CD14-positive monocyte (primary cell): ENCODE measurements at regions not wholly inside any gene's neighbourhood (a gene's known extent, or its start where the extent isn't known, plus 50 kb on each side); places are given as distances from the start of the nearest gene placed in this dataset.

Experiments
- DNase-seq, 3 donors: peaks; one replicate each; pipeline ENCODE4 v3.0.0-alpha.2; 2011 to 2022
- H2AFZ ChIP-seq: 2 replicates; pipeline ENCODE4 v1.6.0; 2012; ENCODE audit warnings: mild to moderate bottlenecking, low read depth, low read length, inconsistent platforms; ENCODE audit not compliant: insufficient read depth, poor library complexity, severe bottlenecking
- H3K27ac ChIP-seq, 2 donors: 1 replicate in 1 of 2; 2 replicates in 1 of 2; pipeline ENCODE4 v1.5.1; 2012 to 2013; ENCODE audit warnings: low read length in 2 of 2, control low read depth in 1 of 2, inconsistent platforms in 1 of 2, low read depth in 1 of 2, mild to moderate bottlenecking in 1 of 2
- H3K27me3 ChIP-seq, 2 donors: one replicate each; pipeline versions ENCODE4 v1.6.0 to v1.6.1; 2011 to 2013; ENCODE audit warnings: low read length in 2 of 2; ENCODE audit not compliant: control insufficient read depth in 2 of 2, insufficient read depth in 2 of 2
- H3K36me3 ChIP-seq, 2 donors: replicated peaks in 1 of 2; 1 replicate in 1 of 2; 2 replicates in 1 of 2; pipeline versions ENCODE4 v1.5.1 to v1.6.1; 2012 to 2013; ENCODE audit warnings: low read length in 2 of 2, control low read depth in 1 of 2, inconsistent platforms in 1 of 2, mild to moderate bottlenecking in 1 of 2; ENCODE audit not compliant: insufficient read depth in 2 of 2, control insufficient read depth in 1 of 2
- H3K4me1 ChIP-seq, 2 donors: 1 replicate in 1 of 2; 2 replicates in 1 of 2; pipeline versions ENCODE4 v1.5.1 to v1.6.1; 2012 to 2013; ENCODE audit warnings: low read length in 2 of 2, control low read depth in 1 of 2, inconsistent platforms in 1 of 2, mild to moderate bottlenecking in 1 of 2, moderate library complexity in 1 of 2; ENCODE audit not compliant: insufficient read depth in 2 of 2, control insufficient read depth in 1 of 2
- H3K4me2 ChIP-seq: replicated peaks from 2 replicates; pipeline ENCODE3; 2012; ENCODE audit warnings: low read length, moderate library complexity, mild to moderate bottlenecking; ENCODE audit not compliant: poor library complexity, severe bottlenecking; ENCODE audit errors: extremely low read depth
- H3K4me3 ChIP-seq, 3 experiments: fragments of 200-600 bp in 1 of 3; sonication (generic) in 1 of 3; replicated peaks in 1 of 3; 1 replicate in 2 of 3; 2 replicates in 1 of 3; pipeline ENCODE4 v1.5.1; 2011 to 2013; ENCODE audit warnings: low read length in 3 of 3, mild to moderate bottlenecking in 3 of 3, control low read depth in 2 of 3, low read depth in 2 of 3, inconsistent platforms in 1 of 3, moderate library complexity in 1 of 3
- H3K79me2 ChIP-seq: 2 replicates; pipeline ENCODE4 v1.6.0; 2012; ENCODE audit warnings: mild to moderate bottlenecking, control low read depth, inconsistent platforms, low read length, moderate library complexity; ENCODE audit not compliant: insufficient read depth
- H3K9ac ChIP-seq: 2 replicates; pipeline ENCODE4 v1.6.0; 2017; ENCODE audit warnings: low read length, mild to moderate bottlenecking; ENCODE audit not compliant: insufficient read depth, poor library complexity, severe bottlenecking
- H3K9me3 ChIP-seq, 2 donors: replicated peaks in 1 of 2; 1 replicate in 1 of 2; 2 replicates in 1 of 2; pipeline versions ENCODE4 v1.5.1 to v1.6.1; 2012 to 2013; ENCODE audit warnings: low read length in 2 of 2, control low read depth in 1 of 2; ENCODE audit not compliant: control insufficient read depth in 1 of 2, insufficient read depth in 1 of 2
- H4K20me1 ChIP-seq: 2 replicates; pipeline ENCODE4 v1.6.0; 2012; ENCODE audit warnings: mild to moderate bottlenecking, low read length, control low read depth, moderate library complexity; ENCODE audit not compliant: insufficient read depth
- H3K27ac Mint-ChIP-seq, 7 donors: one replicate each; pipeline ENCODE4 v1.8.0; 2020; ENCODE audit warnings: mild to moderate bottlenecking in 7 of 7, mixed read lengths in 7 of 7, moderate library complexity in 6 of 7, inconsistent platforms in 2 of 7
- H3K27me3 Mint-ChIP-seq, 3 donors: one replicate each; pipeline ENCODE4 v1.8.0; 2021 to 2022; ENCODE audit warnings: low read depth in 3 of 3, mild to moderate bottlenecking in 3 of 3, mixed read lengths in 3 of 3, moderate library complexity in 3 of 3, inconsistent platforms in 1 of 3
- H3K36me3 Mint-ChIP-seq, 2 donors: one replicate each; pipeline ENCODE4 v1.8.0; 2020; ENCODE audit warnings: mixed read lengths in 2 of 2, inconsistent platforms in 1 of 2, mild to moderate bottlenecking in 1 of 2
- H3K4me1 Mint-ChIP-seq: one replicate; pipeline ENCODE4 v1.8.0; 2020; ENCODE audit warnings: mild to moderate bottlenecking, mixed read lengths
- H3K4me3 Mint-ChIP-seq, 2 donors: one replicate each; pipeline ENCODE4 v1.8.0; 2020; ENCODE audit warnings: mild to moderate bottlenecking in 2 of 2, mixed read lengths in 2 of 2, moderate library complexity in 1 of 2
- H3K9me3 Mint-ChIP-seq, 7 donors: one replicate each; pipeline ENCODE4 v1.8.0; 2020 to 2022; ENCODE audit warnings: mixed read lengths in 7 of 7, mild to moderate bottlenecking in 6 of 7, moderate library complexity in 6 of 7, inconsistent platforms in 2 of 7
- WGBS: methylation state at CpG from one replicate; pipeline ENCODE4 v1.1.5; 2013; ENCODE audit warnings: missing lambda C conversion rate; ENCODE audit not compliant: insufficient coverage; 5-methylcytosine and 5-hydroxymethylcytosine counted together
- intact Hi-C, 2 donors: fragments of 100-400 bp; cut with micrococcal nuclease; formaldehyde crosslinking; loops; one replicate each; pipeline versions ENCODE4 v1.15.0 to v1.15.1; 2023
- TF ChIP-seq, protein P1 (sequence below): fragments of 200-600 bp; IDR thresholded peaks from one replicate; pipeline ENCODE4 v1.8.0; 2022; ENCODE audit warnings: antibody characterized with exemption, mild to moderate bottlenecking

DNA sequence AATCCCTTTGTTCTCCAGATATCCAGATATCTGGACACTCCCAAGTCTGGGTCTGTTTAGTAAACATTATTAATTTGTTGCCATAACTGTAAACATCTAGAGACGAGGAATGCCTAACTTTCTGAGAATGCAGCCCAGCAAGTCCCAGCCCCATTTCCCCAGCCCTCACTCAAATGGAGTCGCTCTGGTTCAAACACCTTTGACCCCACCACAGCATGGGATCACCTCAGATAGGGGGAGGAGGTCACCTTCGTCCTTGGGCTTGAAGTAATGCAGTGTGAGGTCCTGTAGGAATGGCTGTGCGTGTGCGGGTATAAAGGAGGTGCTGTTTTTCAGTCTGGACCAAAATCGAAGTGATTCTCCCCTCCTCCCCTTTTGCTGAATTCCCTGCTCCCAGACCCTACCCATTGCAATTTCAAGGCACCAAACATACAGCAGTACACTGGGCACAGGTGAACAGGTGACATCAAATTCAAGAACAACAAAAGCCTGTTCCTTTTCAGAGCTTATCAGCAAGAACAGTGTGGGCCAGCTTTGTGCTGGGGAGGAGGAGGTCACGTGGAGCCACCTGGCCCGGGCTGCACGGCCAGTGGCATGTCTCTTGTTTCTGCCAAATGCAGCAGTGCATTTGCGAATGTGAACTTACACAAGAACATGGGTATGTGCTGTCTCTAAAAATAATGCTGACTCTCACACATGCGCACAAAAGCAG lies 57.5 kb upstream of the TRPM1 start:
- Histone ChIP-seq H3K4me2 (no peak overlapping the region), H4K20me1 (no peaks in the 10 kb centered on the region), H3K9ac (no peak overlapping the region), H3K4me3 (no peak overlapping the region), H2AFZ (no peak overlapping the region), H3K9me3 (no peaks in the 10 kb centered on the region), H3K4me1 (no peaks in the 10 kb centered on the region), H3K27ac (no peak overlapping the region), H3K36me3 (no peaks in the 10 kb centered on the region), H3K79me2 (no peaks in the 10 kb centered on the region), H3K27me3 (no peaks in the 10 kb centered on the region)
- intact Hi-C loops, result no loop called here
- H3K27me3 Mint-ChIP-seq, result peaks cover 3 to 7% (median 7%) of the 10 kb centered on the region in 3 donors
- TF ChIP-seq, protein P1, sequence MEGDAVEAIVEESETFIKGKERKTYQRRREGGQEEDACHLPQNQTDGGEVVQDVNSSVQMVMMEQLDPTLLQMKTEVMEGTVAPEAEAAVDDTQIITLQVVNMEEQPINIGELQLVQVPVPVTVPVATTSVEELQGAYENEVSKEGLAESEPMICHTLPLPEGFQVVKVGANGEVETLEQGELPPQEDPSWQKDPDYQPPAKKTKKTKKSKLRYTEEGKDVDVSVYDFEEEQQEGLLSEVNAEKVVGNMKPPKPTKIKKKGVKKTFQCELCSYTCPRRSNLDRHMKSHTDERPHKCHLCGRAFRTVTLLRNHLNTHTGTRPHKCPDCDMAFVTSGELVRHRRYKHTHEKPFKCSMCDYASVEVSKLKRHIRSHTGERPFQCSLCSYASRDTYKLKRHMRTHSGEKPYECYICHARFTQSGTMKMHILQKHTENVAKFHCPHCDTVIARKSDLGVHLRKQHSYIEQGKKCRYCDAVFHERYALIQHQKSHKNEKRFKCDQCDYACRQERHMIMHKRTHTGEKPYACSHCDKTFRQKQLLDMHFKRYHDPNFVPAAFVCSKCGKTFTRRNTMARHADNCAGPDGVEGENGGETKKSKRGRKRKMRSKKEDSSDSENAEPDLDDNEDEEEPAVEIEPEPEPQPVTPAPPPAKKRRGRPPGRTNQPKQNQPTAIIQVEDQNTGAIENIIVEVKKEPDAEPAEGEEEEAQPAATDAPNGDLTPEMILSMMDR, result no peak
- no peaks in the 10 kb centered on the region for H3K4me1 Mint-ChIP-seq
- WGBS, result 94% methylated on average over 2 of the region's 11 CpGs
- no peak overlapping the region for H3K4me3 Mint-ChIP-seq
- peaks cover 0 to 2% (median 0%) of the 10 kb centered on the region in 7 donors for H3K9me3 Mint-ChIP-seq
- no peak overlapping the region for H3K27ac Mint-ChIP-seq
- H3K36me3 Mint-ChIP-seq, result no peaks in the 10 kb centered on the region
- DNase-seq, result no peak

- TF ChIP-seq, protein P1, result no peak
- no peak overlapping the region for H2AFZ ChIP-seq
- no peaks in the 10 kb centered on the region for H3K9me3 ChIP-seq
- DNase-seq, result no peak
- H3K36me3 ChIP-seq, result no peaks in the 10 kb centered on the region
- Mint-ChIP-seq H3K36me3 (no peaks in the 10 kb centered on the region), H3K27me3 (peaks cover 4 to 7% (median 5%) of the 10 kb centered on the region in 3 donors), H3K4me1 (no peaks in the 10 kb centered on the region), H3K27ac (no peak overlapping the region), H3K9me3 (peaks cover 0 to 2% (median 0%) of the 10 kb centered on the region in 7 donors), H3K4me3 (no peak overlapping the region)
- no peak overlapping the region for H3K4me3 ChIP-seq
- H3K9ac ChIP-seq, result no peak overlapping the region
- no peaks in the 10 kb centered on the region for H3K27me3 ChIP-seq
- 93% methylated on average over 6 of the region's 6 CpGs for WGBS
- no peak overlapping the region for H3K4me2 ChIP-seq
- H3K4me1 ChIP-seq, result no peaks in the 10 kb centered on the region
- no peak overlapping the region for H3K27ac ChIP-seq
- intact Hi-C loops, result no loop called here
- no peaks in the 10 kb centered on the region for H3K79me2 ChIP-seq
- H4K20me1 ChIP-seq, result no peaks in the 10 kb centered on the region
Observed at GRCh38 chr15:31159837-31160236, 58.3 kb upstream of the TRPM1 start.
